ENCODE measurements at regions not wholly inside any gene's neighbourhood (a gene's known extent, or its start where the extent isn't known, plus 50 kb on each side); places are given as distances from the start of the nearest gene placed in this dataset.

DNA sequence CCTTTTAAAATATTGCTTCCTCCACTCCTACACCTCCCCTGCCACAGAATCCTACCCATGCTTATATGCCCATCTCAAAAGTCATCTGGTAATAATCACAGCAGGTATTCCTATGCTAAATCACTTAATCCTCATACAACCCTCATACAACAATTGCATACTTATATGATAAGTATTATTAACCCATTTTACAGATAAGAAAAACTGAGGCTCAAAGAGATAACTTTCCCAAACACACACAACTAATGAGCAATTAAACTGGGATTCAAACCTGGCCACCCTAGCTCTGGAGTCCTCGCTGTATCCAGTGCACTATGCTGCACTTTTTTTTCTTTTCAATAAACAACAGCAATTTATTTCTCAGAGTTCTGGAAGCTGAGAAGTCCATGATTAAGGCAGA is 99.8 kb upstream of the TSPAN5 start:
- no peak for DNase-seq

- no peak for DNase-seq
Observed at GRCh38 chr4:98754736-98755135, 96.3 kb upstream of the TSPAN5 start.

DNA sequence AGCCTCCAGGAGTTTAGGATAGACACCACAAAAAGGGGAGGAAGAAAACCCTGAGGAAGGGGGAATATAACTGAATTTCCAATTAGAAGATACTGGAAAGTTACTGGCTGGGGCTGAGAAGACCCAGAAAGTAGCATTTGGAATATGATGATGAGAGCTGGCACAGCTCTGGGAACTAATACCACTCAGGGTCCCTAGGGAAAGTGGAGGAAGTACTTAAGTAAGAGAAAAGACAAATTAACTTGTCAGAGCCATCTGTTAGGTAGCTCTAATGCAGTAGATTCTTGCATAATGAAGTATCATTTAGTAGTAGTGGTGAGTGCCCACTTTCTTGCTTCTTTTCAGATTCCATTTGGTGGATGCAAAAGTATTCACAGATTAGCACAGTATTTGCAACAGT is 90.8 kb upstream of the TSPAN5 start:
- DNase-seq: no peak

DNA sequence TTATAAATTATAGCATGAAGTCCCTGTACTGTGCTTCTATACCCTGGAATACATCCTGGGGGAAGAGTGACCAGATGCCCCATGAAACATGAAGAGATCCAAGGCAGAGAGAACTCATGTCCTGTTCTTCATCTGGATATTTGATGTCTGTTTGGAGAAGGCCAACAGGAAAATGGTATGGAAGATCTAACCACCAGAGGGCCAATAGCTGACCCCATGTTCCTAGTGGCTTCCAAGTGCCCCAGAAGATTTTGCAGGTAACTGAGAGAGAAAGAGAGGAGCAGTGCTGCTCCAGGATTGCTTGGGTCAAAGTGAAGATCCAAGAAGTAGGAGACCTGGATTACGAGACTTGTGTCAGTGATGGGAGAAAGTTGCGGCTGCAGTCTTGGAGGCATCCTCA is 90.2 kb upstream of the TSPAN5 start:
- DNase-seq: no peak

GRCh38 chr4:98747393-98748091 is 89.1 kb upstream of the TSPAN5 start:
- no peak for DNase-seq

GRCh38 chr4:98746936-98747335 is 88.5 kb upstream of the TSPAN5 start:
- DNase-seq: no peak

GRCh38 chr4:98746530-98746929 is 88.1 kb upstream of the TSPAN5 start:
- no peak for DNase-seq

- DNase-seq: peak in 1 of 2 donors; percentile 25
Observed at GRCh38 chr4:98745366-98745765, 87.0 kb upstream of the TSPAN5 start.

DNA sequence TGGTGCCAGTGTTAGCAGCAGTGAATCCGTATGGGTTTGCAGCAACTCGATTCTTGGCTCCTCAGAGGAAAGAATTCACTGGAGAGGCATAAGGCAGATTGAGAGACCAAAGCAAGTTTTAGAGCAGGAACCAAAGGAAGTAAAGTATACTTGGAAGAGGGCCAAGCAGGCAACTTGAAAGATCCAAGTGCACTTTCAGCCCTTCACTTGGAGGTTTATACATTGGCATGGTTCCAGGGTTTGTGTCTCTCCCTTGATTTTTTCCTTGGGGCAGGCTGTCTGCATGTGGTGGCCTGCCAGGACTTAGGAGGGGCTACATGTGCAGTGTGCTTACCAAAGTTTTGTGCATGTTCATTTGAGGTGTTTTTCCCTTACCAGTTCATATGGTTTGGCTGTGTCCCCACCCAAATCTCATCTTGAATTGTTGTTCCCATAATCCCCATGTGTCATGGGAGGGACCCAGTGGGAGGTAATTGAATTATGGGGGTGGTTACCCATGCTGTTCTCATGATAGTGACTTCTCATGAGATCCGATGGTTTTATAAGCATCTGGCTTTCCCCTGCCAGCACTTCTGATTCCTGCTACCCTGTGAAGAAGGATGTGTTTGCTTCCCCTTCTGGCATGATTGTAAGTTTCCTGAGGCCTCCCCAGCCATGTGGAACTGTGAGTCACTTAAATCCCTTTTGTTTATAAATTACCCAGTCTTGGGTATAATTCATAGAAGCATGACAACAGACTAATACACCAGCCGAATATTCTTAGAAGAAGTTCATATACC is 86.2 kb upstream of the TSPAN5 start:
- no peak for DNase-seq

DNA sequence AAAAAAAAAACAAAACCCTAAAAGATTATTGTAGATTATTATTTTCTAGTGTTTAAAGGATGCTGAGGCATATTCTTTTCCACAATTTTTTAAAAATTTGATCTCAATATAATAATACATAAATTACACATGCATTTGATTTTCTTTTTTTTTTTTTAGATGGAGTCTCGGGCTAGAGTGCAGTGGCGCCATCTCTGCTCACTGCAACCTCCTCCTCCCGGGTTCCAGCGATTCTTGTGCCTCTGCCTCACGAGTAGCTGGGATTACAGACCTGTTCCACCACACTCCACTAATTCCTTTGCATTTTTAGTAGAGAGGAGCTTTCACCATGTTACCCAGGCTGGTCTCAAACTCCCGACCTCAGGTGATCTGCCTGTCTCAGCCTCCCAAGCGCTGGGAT is 83.5 kb upstream of the TSPAN5 start:
- DNase-seq: no peak

DNA sequence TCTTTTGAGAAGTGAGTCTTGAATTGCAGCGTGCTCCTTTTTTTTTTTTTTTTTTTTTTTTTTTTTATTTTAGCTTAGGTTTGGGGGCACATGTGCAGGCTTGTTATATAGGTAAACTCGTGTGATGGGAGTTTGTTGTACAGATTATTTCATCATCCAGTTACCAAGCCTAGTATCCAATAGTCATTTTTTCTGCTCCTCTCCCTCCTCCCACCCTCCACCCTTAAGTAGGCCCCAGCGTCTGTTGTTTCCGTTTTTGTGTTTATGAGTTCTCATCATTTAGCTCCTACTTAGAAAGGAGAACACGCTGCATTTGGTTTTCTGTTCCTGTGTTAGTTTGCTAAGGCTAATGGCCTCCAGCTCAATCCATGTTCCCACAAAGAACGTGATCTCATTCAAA is 81.3 kb upstream of the TSPAN5 start:
- DNase-seq: no peak

DNA sequence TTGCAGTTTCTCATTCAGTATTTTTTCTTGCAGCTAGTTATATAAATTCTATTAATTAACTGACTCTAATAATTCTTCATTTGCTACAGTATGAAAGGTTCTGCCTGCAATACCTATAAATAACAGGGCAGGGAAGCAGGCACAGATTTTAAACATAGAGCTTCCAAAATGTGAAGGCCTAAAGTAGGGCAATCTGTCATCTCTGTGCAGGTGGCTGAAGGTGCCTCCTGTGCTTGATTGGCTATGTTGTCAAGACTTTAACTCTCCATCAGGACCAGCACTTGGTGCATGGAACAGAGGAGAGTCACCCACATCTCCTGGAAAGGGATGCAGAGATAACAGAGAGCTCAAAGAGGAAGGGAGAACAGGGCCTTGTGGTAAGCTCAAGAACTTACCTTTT is 75.2 kb upstream of the TSPAN5 start:
- no peak for DNase-seq

- DNase-seq: no peak
Observed at GRCh38 chr4:98728871-98729270, 70.5 kb upstream of the TSPAN5 start.

GRCh38 chr4:98728433-98728832 is 70.0 kb upstream of the TSPAN5 start:
- DNase-seq: no peak

DNA sequence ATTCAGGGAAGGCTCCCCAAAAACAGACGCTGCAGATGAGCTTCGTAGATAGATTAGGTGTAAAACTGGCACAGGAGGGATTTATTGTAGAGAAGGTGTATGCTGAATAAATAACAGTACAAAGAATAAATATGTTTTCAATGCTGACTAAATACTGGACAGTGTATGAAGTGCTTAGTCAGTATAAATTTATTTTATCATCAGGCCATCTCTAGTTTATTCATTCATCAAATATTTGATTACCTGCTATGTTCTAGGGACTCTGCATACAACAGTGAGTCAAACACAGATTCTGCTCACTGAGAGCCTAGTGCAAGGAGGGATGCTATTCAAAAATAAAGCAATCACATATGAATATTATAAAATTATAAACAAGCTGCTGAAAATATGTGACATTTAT is 63.6 kb upstream of the TSPAN5 start:
- DNase-seq: no peak

DNA sequence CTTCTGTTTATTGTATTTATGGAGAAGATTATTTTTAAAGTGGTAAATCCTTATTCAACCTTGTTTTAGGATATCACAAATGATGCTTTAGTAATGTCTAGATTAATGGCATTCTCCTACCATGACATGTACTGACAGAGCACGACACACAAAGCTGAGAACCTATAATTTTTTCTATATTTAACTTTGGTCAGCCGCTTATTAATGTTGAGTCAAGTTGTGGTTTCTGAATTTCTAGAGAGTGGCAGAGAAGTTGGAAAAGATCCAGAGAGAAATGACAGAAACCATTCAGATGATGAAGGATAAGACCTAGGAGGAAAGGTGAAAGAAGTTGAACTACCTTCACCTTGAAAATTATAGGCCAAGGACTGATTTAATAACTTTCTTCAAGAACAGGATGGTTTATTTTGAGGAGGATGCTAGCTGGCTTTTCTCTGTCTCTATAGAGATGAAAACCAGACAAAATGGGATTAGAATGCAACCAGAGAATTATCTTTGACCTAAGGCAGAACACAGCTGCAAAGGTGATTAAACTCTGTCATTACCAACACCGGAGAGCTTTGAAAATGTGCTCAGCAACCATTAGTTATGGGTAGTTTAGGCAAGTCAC is 62.6 kb upstream of the TSPAN5 start:
- DNase-seq: no peak

GRCh38 chr4:98716796-98717195 is 58.4 kb upstream of the TSPAN5 start:
- DNase-seq: no peak

GRCh38 chr4:98712607-98713006 is 54.2 kb upstream of the TSPAN5 start:
- DNase-seq: no peak

- DNase-seq: no peak
Observed at GRCh38 chr4:98711526-98711925, 53.1 kb upstream of the TSPAN5 start.

DNA sequence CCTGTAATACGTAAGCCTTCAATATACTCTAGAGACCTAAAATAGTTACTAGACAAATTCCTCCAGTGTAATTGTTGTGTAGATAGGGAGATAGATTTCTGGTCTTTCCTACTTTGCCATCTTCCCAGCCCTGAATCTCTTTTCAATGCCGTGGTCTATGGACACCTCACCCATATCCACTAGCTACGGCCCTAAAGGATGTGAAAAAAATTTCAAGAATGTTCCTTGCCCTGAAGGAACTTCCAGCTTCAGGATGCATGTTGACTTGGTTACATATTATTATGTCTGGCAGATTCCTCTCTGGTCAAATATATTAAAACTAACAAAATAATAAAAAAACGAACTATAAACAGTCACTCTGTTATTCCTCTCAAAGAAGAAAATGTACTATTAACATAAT is 52.4 kb upstream of the TSPAN5 start:
- DNase-seq: no peak
